Stimulated activated CD8-positive, alpha-beta memory T cell treated with anti-CD3 and anti-CD28 coated beads, Interleukin-2, amount 100 ng/mL, for 1 hour (primary cell): ENCODE measurements at regions not wholly inside any gene's neighbourhood (a gene's known extent, or its start where the extent isn't known, plus 50 kb on each side); places are given as distances from the start of the nearest gene placed in this dataset.
"Not testable (repeated sequence)": the region's sequence is repeated elsewhere in the genome, so short reads cannot be mapped to it uniquely, and the experiment has no call there.

Source experiments
- DNase-seq, 2 donors: peaks; one replicate each; pipeline ENCODE4 v3.0.0-alpha.2; 2020; ENCODE audit warnings: low read depth in 2 of 2

GRCh38 chr15:85264614-85265190 lies 115.7 kb upstream of the AKAP13 start:
- DNase-seq, result not testable (repeated sequence)

DNA sequence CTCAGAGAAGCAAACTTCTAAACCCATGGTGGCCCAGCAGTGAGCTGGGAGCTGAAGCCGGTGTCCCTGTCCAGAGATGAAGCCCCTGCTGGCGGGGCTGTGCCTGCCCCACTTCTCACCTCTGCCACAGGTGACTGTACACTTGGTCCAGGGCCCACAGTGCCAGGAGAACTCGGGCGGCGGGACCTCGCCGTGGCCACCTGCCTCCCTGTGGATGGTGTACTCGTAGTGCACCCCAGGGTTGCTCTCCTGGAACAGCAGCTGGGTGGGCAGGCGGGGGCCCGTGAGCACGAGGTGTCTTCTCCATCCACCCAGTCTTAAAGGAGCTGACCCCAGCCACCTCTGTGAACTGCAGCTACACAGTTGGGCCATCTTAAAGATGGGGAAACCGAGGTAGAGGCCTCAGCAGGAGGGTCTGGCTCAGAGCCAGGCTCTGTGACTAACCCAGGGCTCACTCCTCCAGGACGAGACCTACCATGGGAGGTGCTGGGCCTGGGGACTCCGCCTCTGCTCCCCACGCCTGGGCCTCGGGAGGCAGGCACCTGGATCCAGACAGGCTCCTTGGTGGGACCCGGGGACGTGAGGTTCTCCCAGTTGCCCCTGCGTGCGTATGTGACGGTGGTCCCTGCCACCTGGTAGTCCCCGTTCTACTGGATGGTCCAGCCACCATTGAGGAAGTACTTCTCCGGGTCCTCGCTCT lies 113.1 kb upstream of the AKAP13 start:
- not testable (repeated sequence) for DNase-seq

DNA sequence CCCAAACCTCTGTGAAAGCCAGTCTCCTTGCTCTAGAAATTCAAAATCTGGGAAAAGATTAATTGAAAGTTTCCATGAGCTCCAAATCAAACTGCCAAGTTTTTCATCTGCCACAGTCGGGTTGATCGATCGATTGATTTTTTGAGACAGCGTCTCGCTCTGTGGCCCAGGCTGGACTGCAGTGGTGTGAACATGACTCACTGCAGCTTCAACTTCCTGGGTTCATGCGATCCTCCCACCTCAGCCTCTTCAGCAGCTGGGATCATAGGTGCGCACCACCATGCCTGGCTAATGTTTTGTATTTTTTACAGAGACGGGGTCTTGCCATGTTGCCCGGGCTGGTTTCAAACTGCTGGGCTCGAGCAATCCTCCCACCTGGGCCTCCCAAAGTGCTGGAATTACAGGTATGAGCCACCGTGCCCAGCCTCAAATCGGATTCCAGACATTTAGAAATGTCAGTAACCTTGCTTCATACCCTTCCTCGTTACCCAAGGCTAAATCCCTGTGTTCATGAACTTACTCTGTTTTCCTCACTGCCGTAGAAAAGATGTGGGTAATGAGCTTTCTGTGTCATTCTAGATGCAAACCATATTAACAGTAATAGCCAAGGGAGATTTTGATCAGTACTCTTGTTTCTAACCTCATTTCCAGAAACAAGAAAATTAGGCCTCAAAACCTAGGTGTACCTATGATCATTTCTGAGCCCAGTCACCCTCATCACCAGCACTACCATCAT lies 105.9 kb upstream of the AKAP13 start:
- DNase-seq, result no peak

DNA sequence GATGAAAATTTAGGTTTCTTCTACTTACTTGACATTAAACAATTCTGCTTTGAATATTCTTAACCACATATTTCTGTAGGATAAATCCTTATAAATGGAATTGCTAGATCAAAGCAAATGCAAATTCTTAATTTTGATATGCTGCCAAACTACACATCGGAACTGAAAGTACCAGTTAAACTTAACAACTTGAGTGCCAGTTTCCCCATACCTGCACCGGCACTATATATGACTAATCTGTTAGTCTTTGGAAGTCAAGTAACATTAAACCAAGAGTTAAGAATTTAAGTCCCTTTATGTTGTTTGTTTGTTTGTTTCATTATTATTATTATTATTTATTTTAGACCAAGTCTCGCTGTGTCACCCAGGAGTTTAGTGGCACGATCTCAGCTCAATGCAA lies 103.9 kb upstream of the AKAP13 start:
- no peak for DNase-seq

- no peak for DNase-seq
Measured at GRCh38 chr15:85276921-85277320, 103.5 kb upstream of the AKAP13 start.

DNA sequence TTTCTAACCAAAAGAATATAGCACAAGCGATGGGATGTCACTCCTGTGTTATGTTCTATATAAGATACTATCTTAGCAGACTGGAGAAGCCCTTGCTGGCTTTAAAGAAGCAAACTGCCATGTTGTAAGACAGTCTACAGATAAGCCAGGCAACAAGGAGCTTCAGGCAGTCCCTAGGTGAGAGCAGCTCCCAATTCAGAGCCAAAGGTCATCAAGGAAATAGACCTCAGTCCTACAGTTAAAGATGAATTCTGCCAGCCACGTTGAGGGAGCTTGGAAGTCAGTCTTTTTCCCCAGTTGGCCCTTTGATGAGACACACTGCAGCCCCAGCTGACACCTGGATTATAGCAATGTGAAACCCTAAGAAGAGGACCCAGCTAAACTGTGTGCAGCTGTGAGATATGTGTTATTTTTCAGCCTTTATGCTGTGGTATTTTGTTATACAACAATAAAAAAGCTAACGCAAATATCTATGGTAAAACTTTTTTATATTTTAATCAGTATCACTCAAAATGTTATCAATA lies 102.5 kb upstream of the AKAP13 start:
- no peak for DNase-seq

DNA sequence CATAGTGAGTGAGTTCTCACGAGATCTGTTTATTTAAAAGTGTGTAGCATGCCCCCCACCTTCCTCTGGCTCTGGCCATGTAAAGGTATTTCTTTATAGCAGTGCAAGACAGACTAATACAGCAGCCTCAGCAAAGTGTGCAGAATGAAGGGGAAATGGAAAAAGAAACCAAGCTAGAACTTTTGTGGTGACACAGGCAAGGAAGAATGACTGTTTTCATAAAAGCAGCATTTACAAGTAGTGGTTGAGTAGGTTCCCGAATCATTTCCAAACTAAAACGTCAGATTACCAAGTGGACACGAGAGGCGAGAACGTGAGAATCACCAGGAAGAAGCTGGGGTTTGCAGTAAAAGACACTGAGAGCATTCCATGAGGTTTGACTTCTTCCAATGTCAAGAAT lies 100.2 kb upstream of the AKAP13 start:
- no peak for DNase-seq

DNA sequence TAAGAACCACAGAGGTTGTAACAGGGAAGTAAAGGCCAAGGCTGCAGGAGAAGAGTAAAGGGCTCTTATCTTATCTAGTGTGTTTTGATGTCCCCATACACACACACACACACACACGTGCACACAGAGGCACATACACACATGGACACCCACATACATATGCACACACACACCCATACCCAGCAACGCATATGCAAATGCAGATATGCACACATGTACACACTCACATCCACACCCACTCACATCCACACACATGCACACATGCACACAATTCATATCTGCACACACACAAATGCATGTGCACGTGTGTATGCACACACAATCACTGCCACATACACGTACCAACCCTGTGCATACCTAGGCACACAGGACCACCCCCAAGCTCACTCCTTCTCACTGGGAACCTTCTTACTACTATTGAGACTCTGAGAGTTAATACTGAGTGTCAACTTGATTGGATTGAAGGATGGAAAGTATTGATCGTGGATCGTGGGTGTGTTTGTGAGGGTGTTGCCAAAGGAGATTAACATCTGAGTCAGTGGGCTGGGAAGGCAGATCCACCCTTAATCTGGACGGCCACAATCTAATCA lies 99.0 kb upstream of the AKAP13 start:
- DNase-seq, result no peak

DNA sequence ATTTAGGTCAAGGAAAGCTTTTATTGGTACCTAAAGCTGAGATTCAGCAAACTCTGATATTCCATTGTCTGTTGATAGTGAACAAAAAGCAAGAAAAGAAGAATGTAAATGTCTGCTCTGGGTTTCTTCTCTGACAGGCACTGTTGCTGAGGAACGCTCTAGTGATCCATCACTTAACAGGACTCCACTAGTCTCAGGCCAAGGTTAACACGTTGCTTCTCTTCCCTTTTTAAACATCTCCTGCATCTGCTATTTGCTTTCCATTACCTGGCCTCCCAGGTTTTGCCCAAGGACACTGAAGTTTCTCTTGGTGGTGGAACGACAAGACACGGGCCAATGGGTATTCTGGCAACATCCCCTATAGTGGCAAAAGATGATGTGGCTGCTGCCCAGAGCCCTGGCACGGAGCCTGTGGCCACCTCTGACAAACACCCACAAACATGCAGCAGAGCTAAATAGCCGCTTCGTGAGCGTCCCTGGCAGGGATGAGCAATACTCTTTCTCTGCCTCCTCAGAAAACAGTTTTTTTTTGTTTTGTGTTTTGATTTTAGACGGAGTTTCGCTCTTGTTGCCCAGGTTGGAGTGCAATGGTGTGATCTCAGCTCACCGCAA lies 97.8 kb upstream of the AKAP13 start:
- DNase-seq, result no peak

DNA sequence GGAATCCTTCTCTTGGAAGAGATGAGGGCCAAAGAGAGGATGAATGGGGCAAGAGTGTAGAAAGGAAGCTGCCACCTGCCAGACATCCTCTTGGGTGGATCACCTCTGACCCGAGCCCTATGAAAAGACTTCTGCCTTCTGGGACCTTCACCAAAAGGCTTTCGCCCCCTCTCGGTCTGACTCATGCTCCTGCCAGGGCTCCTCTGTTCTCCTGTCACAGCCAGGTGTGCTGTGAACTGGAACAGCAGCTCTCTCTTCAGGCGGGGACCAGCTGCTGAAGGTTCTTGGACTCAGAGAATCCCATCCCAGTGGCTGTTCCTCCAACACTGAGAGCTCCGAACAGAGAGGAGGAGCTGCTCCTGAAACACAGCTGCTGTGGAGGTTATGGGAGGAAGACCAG lies 96.6 kb upstream of the AKAP13 start:
- not testable (repeated sequence) for DNase-seq

DNA sequence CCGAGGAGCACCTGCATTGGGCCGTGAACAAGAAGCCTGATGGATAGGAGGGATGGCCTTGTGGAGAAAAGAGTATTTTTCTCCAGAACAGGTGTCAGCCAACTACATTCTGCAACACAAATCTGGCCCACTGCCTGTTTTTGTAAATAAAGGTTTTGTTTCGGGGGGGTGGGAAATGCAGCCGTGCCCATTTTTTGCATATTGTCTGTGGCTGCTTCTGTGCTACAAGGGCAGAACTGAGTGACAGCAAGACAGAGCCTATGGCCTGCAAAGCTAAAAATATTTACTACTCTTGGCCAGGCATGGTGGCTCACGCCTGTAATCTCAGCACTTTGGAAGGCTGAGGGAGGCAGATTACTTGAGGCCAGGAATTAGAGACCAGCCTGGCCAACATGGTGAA lies 95.9 kb upstream of the AKAP13 start:
- no peak for DNase-seq

DNA sequence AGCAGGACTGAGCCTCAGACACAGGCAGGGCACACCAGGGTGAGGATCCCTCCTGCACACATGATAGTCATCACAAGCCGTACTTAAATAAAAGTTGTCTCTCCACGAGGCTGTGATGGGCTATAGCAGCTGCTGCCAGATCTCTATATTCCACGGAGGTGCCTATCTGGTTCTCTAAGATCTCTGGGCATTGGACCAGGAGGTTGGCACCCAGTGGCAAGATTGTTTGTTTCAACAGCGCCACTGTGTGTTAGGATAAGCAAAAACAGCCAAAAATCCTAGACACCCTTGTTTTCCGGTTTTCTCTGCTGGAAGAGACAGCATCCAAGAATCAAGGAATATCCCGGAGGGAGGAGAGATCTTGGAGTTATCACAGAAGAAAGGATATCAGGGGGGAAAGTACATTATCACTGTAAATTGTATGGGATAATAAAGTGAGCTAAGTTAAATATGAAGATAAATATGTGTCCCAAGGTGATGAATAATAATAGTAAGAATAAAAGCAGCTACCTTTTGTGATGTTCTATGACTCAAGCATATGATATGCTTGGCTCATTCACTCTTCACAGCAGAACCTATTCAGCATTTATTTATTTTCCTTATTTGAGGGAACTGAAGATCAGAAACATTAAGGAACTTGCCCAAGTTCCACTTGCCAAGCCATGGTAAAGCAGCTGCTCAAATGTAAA lies 90.6 kb upstream of the AKAP13 start:
- no peak for DNase-seq

DNA sequence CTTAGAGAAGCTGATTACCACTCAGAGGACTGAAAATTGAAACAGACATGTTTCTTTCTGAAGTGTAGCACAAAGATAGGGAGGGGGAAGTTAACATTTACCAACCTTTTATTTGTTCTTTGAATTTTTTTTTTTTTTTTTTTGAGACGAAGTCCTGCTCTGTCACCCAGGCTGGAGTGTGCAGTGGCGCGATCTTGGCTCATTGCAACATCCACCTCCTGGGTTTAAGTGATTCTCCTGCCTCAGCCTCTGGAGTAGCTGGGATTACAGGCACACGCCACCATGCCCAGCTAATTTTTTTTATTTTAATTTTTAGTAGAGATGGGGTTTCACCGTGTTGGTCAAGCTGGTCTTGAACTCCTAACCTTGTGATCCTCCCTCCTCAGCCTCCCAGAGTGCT lies 87.8 kb upstream of the AKAP13 start:
- DNase-seq, result not testable (repeated sequence)

DNA sequence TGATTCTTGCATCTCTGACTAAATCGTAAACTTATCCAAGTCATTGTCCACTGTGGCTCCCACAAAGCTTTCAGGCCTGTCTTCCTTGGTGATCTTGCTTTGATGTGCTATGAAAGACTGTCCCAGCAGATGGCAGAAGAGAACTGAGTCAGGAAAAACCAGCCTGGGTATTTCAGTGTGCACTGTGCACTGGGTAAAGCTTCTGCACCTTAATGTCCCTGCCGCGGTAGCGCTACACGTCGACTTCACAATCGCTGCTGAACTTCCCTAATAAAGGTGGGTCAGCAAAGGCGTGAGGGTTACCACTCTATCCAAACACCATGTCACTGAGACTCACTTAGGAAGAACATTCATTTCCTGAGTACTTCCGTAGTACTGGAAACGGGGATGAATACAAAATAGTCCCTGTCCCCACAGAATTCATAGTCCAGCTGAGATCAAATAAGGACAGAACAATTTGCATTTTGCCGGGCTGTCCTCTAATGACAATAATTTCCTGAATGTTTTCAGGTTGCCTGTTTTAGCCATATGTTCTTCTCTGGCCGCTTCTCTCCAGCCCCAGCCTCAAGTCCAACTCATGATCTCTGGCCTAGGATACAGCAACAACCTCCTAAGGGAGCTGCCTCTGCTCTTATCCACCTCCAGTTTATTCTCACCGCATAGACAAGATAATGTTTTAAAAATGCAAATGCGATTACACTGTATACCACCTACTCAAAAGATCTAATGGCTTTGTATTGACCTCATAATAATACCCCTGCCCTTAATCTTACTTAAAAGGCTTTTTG lies 83.6 kb upstream of the AKAP13 start:
- peak; percentile 33 to 34 for DNase-seq

DNA sequence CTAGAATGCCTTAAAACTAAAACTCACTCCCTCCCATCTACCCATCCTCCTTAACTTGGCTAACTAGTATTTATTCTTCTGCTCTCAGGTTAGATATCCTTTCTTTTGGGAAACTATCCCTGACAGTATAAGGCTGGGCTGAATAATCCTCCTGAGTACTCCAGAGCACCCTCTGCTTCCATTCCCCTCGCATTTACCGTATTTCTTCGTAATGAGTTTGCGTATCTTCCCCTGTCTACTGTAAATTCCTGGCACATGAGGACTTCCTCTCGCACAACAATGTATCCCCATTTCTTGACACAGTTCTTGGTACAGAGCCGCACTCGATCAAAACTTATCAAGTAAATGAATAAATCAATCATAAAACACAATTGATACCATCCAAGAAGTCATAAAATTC lies 82.9 kb upstream of the AKAP13 start:
- no peak for DNase-seq

GRCh38 chr15:85298366-85298765 lies 82.0 kb upstream of the AKAP13 start:
- DNase-seq, result no peak

GRCh38 chr15:85298941-85299340 lies 81.5 kb upstream of the AKAP13 start:
- no peak for DNase-seq

DNA sequence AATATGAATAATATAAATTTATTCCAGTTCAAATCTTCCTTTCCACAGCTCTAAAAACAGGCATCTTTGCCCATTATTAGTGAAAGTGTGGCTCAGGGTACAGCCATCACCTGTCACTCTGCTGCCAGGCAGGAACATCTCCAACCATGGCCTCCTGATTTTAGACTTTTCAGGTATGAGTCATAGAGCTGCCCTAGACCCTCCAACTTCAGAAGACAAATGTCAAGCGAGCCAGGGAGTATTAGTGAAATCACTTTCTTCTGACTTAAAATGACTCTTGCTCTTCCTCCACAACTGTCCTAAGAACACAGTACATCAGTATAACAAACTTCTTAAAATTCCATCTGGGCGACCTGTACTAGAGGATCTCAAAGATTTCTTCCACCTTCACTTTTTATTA lies 78.1 kb upstream of the AKAP13 start:
- no peak for DNase-seq

DNA sequence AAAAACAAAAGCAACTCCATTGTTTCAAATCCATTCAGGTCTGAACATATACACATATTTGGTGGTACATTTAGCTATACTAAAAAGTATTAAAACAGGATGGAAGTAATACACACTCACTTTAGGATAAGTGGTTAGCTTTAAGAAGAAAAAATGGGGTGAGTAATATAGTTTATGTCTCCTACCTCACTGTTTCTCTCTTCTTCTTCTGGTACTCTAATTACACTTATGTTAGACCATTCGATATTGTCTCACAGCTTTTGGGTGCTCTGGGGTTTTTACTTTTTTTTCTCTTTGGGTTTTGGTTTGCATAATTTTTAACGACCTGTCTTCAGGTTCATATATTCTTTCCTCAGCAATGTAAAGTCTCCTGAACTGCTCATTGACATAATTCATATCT lies 75.4 kb upstream of the AKAP13 start:
- no peak for DNase-seq

GRCh38 chr15:85306946-85307686 lies 73.3 kb upstream of the AKAP13 start:
- no peak for DNase-seq
